ENCODE measurements at regions not wholly inside any gene's neighbourhood (a gene's known extent, or its start where the extent isn't known, plus 50 kb on each side); places are given as distances from the start of the nearest gene placed in this dataset.

- TF ChIP-seq, protein P1, sequence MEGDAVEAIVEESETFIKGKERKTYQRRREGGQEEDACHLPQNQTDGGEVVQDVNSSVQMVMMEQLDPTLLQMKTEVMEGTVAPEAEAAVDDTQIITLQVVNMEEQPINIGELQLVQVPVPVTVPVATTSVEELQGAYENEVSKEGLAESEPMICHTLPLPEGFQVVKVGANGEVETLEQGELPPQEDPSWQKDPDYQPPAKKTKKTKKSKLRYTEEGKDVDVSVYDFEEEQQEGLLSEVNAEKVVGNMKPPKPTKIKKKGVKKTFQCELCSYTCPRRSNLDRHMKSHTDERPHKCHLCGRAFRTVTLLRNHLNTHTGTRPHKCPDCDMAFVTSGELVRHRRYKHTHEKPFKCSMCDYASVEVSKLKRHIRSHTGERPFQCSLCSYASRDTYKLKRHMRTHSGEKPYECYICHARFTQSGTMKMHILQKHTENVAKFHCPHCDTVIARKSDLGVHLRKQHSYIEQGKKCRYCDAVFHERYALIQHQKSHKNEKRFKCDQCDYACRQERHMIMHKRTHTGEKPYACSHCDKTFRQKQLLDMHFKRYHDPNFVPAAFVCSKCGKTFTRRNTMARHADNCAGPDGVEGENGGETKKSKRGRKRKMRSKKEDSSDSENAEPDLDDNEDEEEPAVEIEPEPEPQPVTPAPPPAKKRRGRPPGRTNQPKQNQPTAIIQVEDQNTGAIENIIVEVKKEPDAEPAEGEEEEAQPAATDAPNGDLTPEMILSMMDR (IDR thresholded peaks at IDR 0.05; ENCODE audit: low read length): no peak
- TF ChIP-seq EZH2 (IDR thresholded peaks at IDR 0.05; ENCODE audit: borderline replicate concordance, low read length): no peak
These were observed 348.5 kb downstream of the MED10 start for GRCh38 chr5:6029811-6030271.
